ENCODE measurements at regions not wholly inside any gene's neighbourhood (a gene's known extent, or its start where the extent isn't known, plus 50 kb on each side); places are given as distances from the start of the nearest gene placed in this dataset.

GRCh38 chr6:121765060-121765459 is 329.6 kb downstream of the GJA1 start:
- TF ChIP-seq CTCF (IDR thresholded peaks at IDR 0.05) (no peak), EZH2 (IDR thresholded peaks at IDR 0.05) (no peak), EZH2phosphoT487 (IDR thresholded peaks at IDR 0.05) (no peak)

Measured in neural progenitor cell (in vitro differentiated cells).